ENCODE measurements at regions not wholly inside any gene's neighbourhood (a gene's known extent, or its start where the extent isn't known, plus 50 kb on each side); places are given as distances from the start of the nearest gene placed in this dataset.

- TF ChIP-seq, protein P1, sequence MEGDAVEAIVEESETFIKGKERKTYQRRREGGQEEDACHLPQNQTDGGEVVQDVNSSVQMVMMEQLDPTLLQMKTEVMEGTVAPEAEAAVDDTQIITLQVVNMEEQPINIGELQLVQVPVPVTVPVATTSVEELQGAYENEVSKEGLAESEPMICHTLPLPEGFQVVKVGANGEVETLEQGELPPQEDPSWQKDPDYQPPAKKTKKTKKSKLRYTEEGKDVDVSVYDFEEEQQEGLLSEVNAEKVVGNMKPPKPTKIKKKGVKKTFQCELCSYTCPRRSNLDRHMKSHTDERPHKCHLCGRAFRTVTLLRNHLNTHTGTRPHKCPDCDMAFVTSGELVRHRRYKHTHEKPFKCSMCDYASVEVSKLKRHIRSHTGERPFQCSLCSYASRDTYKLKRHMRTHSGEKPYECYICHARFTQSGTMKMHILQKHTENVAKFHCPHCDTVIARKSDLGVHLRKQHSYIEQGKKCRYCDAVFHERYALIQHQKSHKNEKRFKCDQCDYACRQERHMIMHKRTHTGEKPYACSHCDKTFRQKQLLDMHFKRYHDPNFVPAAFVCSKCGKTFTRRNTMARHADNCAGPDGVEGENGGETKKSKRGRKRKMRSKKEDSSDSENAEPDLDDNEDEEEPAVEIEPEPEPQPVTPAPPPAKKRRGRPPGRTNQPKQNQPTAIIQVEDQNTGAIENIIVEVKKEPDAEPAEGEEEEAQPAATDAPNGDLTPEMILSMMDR (IDR thresholded peaks at IDR 0.05; ENCODE audit: low read length, missing control alignments): no peak
- no peak for DNase-seq (ENCODE audit: low read depth)
- no peak overlapping the region for H3K4me3 ChIP-seq (replicated peaks; ENCODE audit: low read depth, low read length)
Measured at GRCh38 chr10:9734218-9734617, 1283.5 kb upstream of the CELF2 start.

DNA sequence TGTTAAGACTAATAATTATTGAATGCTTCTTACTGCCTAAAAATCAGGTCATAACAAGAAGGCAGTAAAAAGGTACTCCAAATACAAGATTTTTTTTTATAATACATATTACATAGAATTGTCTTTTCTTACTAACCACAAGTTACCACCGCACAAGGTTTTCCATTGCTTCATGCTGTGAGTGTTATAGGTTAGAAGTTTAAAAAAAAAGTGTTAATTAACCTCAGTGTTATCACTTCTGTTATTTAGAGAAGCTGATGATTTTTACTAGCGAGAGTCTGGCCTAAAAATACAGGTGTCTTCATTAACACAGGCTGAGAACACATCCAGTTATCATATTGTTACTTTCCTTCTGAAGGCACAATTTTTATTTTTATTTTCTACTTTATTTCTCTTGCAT lies 1281.9 kb upstream of the CELF2 start:
- TF ChIP-seq, protein P1 (IDR thresholded peaks at IDR 0.05; ENCODE audit: low read length, missing control alignments): no peak
- no peak overlapping the region for H3K4me3 ChIP-seq (replicated peaks; ENCODE audit: low read depth, low read length)
- no peak for DNase-seq (ENCODE audit: low read depth)

GRCh38 chr10:9743639-9744038 lies 1274.0 kb upstream of the CELF2 start:
- peak; percentile 14 for DNase-seq (ENCODE audit: low read depth)
- TF ChIP-seq, protein P1 (IDR thresholded peaks at IDR 0.05; ENCODE audit: low read length, missing control alignments): no peak
- no peak overlapping the region for H3K4me3 ChIP-seq (replicated peaks; ENCODE audit: low read depth, low read length)

GRCh38 chr10:9745158-9745557 lies 1272.5 kb upstream of the CELF2 start:
- H3K4me3 ChIP-seq (replicated peaks; ENCODE audit: low read depth, low read length): no peak overlapping the region
- no peak for DNase-seq (ENCODE audit: low read depth)

GRCh38 chr10:9757176-9757575 lies 1260.5 kb upstream of the CELF2 start:
- H3K4me3 ChIP-seq (replicated peaks; ENCODE audit: low read depth, low read length): no peak overlapping the region
- no peak for DNase-seq (ENCODE audit: low read depth)
- TF ChIP-seq, protein P1 (IDR thresholded peaks at IDR 0.05; ENCODE audit: low read length, missing control alignments): no peak

More at GRCh38 chr10:9745158-9745557, 1272.5 kb upstream of the CELF2 start:
- TF ChIP-seq, protein P1 (IDR thresholded peaks at IDR 0.05; ENCODE audit: low read length, missing control alignments): no peak

DNA sequence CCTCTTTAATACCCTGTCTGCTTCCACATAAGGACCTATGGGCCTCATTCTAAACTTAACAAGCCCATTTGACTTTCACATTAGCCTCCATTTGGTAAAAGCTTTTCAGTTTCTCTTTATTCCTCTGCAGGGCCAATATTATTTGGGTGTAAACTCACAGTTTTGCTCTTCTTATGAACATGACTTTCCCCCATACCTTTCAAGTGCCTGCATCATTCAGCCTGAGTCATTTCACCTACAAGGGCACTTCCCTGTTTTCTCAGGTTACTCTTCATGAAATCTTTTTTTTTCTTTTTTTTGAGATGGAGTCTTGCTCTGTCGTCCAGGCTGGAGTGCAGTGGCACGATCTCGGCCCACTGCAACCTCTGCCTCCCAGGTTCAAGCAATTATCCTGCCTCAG lies 1258.1 kb upstream of the CELF2 start:
- no peak for DNase-seq (ENCODE audit: low read depth)
- H3K4me3 ChIP-seq (replicated peaks; ENCODE audit: low read depth, low read length): no peak overlapping the region
- TF ChIP-seq, protein P1 (IDR thresholded peaks at IDR 0.05; ENCODE audit: low read length, missing control alignments): no peak

DNA sequence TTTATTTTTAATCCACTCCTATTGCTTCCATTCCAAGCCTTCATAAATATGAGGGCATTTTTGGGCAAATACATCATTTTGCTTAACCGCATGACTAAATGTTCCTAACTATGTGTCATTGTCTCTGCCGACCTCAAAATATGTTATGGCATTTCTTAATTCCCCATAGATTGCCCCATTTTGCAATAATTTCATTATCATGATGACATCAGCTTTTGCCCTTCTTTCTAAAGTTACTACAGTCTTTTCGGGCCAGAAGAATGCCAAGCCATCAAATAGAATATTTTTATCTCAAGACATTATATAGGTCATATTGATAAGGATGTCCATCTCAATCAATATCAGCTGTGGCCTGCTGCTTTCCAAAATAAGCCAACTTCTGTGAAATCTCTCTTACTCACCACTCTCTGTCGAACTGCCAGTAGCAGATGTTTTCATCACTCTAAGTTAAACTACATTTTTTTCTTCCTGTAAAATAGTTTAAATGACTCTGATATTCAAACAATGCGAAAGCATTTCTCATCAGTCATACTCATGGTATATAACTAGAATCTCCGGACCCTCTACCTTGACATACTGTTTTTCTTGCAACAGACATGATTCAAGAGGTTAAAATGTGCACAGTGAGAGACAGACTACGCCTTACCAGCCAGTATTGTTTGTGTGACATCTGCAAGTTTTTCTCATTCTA lies 1254.6 kb upstream of the CELF2 start:
- peak; percentile 91 for DNase-seq (ENCODE audit: low read depth)
- TF ChIP-seq, protein P1 (IDR thresholded peaks at IDR 0.05; ENCODE audit: low read length, missing control alignments): no peak
- no peak overlapping the region for H3K4me3 ChIP-seq (replicated peaks; ENCODE audit: low read depth, low read length)
